Glutamatergic neuron (in vitro differentiated cells): ENCODE measurements at regions not wholly inside any gene's neighbourhood (a gene's known extent, or its start where the extent isn't known, plus 50 kb on each side); places are given as distances from the start of the nearest gene placed in this dataset.

Source experiments
- DNase-seq: peaks from one replicate; pipeline ENCODE4 v3.0.0; 2022
- H3K27ac Mint-ChIP-seq: one replicate; pipeline ENCODE4 v1.8.0; 2020; ENCODE audit warnings: mild to moderate bottlenecking, mixed read lengths, inconsistent platforms; ENCODE audit not compliant: unreplicated experiment
- H3K27me3 Mint-ChIP-seq: one replicate; pipeline ENCODE4 v1.8.0; 2020; ENCODE audit warnings: mild to moderate bottlenecking, moderate library complexity, mixed read lengths, inconsistent platforms; ENCODE audit not compliant: unreplicated experiment
- H3K36me3 Mint-ChIP-seq: one replicate; pipeline ENCODE4 v1.8.0; 2020; ENCODE audit warnings: mild to moderate bottlenecking, mixed read lengths, inconsistent platforms; ENCODE audit not compliant: unreplicated experiment
- H3K4me1 Mint-ChIP-seq: one replicate; pipeline ENCODE4 v1.8.0; 2020; ENCODE audit warnings: mild to moderate bottlenecking, low read depth, mixed read lengths, inconsistent platforms; ENCODE audit not compliant: unreplicated experiment
- H3K4me3 Mint-ChIP-seq: one replicate; pipeline ENCODE4 v1.8.0; 2020; ENCODE audit warnings: mild to moderate bottlenecking, mixed read lengths, inconsistent platforms; ENCODE audit not compliant: unreplicated experiment
- H3K9me3 Mint-ChIP-seq: one replicate; pipeline ENCODE4 v1.8.0; 2020; ENCODE audit warnings: mild to moderate bottlenecking, moderate library complexity, mixed read lengths, inconsistent platforms; ENCODE audit not compliant: unreplicated experiment
- TF ChIP-seq, protein P1 (sequence below): fragments of 200-600 bp; sonication (generic); IDR thresholded peaks from one replicate; pipeline ENCODE4 v1.5.0; 2021; ENCODE audit not compliant: partially characterized antibody, unreplicated experiment

- no peak for DNase-seq
- H3K27me3 Mint-ChIP-seq = no peaks in the 10 kb centered on the region
- TF ChIP-seq, protein P1, sequence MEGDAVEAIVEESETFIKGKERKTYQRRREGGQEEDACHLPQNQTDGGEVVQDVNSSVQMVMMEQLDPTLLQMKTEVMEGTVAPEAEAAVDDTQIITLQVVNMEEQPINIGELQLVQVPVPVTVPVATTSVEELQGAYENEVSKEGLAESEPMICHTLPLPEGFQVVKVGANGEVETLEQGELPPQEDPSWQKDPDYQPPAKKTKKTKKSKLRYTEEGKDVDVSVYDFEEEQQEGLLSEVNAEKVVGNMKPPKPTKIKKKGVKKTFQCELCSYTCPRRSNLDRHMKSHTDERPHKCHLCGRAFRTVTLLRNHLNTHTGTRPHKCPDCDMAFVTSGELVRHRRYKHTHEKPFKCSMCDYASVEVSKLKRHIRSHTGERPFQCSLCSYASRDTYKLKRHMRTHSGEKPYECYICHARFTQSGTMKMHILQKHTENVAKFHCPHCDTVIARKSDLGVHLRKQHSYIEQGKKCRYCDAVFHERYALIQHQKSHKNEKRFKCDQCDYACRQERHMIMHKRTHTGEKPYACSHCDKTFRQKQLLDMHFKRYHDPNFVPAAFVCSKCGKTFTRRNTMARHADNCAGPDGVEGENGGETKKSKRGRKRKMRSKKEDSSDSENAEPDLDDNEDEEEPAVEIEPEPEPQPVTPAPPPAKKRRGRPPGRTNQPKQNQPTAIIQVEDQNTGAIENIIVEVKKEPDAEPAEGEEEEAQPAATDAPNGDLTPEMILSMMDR = no peak
- H3K27ac Mint-ChIP-seq = no peak overlapping the region
- H3K4me1 Mint-ChIP-seq = no peaks in the 10 kb centered on the region
- H3K36me3 Mint-ChIP-seq = no peaks in the 10 kb centered on the region
- H3K4me3 Mint-ChIP-seq = no peak overlapping the region
- H3K9me3 Mint-ChIP-seq = no peaks in the 10 kb centered on the region
These were observed 907.7 kb downstream of the RAB28 start for GRCh38 chr4:12576409-12576808.

- H3K4me1 Mint-ChIP-seq = no peaks in the 10 kb centered on the region
- no peaks in the 10 kb centered on the region for H3K36me3 Mint-ChIP-seq
- H3K27ac Mint-ChIP-seq = no peak overlapping the region
- TF ChIP-seq, protein P1 = no peak
- no peaks in the 10 kb centered on the region for H3K27me3 Mint-ChIP-seq
- DNase-seq = no peak
- no peak overlapping the region for H3K4me3 Mint-ChIP-seq
- H3K9me3 Mint-ChIP-seq = no peaks in the 10 kb centered on the region
These were observed 910.4 kb downstream of the RAB28 start for GRCh38 chr4:12573716-12574115.

DNA sequence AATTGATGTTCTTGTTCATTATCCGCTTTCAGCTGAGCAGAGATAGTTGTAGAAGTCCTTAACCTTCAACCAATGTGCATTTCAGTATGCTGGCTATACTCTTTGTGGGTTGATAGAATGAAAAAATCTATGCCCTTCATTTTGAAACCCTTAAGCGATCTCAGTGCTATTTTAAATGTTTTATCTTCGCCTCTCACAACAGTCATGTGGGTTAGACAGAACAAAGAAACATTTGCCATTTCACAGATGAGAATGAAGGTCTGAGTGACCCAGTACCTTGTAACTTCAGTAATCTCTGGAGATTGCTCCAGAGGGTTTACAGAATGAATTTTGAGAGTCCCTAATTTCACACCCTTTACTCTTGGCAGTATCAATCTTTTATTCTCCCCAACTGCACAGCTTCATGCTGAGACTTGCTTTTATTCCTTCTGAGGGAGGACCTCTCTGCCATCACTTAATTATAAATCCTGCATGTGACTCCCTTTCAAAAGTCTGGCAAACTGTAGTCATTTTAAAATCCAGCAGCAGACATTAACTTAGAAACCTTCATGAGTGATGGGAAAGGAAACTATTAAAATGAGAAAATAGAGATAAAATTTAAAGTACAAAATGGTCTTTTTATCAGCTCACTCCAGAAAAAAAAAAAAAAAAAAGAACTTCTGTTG, 921.5 kb downstream of the RAB28 start:
- no peak for DNase-seq
- Mint-ChIP-seq H3K4me1 (no peaks in the 10 kb centered on the region), H3K36me3 (no peaks in the 10 kb centered on the region), H3K27ac (no peak overlapping the region), H3K27me3 (peaks cover 2% of the 10 kb centered on the region), H3K4me3 (no peak overlapping the region), H3K9me3 (no peaks in the 10 kb centered on the region)
- TF ChIP-seq, protein P1 = no peak

DNA sequence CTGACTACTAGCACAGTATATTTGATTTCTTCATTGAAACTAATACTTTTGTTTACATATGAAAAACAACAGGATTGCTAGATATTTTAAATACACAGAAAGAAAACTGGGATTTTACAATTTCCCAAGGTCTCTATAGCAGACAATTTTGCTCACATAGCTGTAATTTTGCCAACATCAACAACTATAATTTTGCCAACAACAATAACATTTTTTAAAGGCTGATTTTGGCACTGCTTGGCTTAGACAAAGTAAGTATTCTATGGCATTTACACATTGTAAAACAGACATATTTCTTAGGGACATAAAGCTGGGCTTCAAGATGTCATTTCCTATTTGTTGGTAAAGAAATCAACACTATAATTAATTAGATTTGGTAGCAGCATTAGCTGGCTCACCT, 922.1 kb downstream of the RAB28 start:
- peaks cover 2% of the 10 kb centered on the region for H3K27me3 Mint-ChIP-seq
- DNase-seq = no peak
- TF ChIP-seq, protein P1 = no peak
- H3K27ac Mint-ChIP-seq = no peak overlapping the region
- no peaks in the 10 kb centered on the region for H3K9me3 Mint-ChIP-seq
- H3K4me1 Mint-ChIP-seq = no peaks in the 10 kb centered on the region
- H3K4me3 Mint-ChIP-seq = no peak overlapping the region
- H3K36me3 Mint-ChIP-seq = no peaks in the 10 kb centered on the region

- Mint-ChIP-seq H3K36me3 (no peaks in the 10 kb centered on the region), H3K4me1 (no peaks in the 10 kb centered on the region), H3K27me3 (no peaks in the 10 kb centered on the region), H3K9me3 (no peaks in the 10 kb centered on the region), H3K4me3 (no peak overlapping the region), H3K27ac (no peak overlapping the region)
- TF ChIP-seq, protein P1 = no peak
- DNase-seq = no peak
These were observed 929.1 kb downstream of the RAB28 start for GRCh38 chr4:12555011-12555410.
